Neural progenitor cell (in vitro differentiated cells): ENCODE measurements at regions not wholly inside any gene's neighbourhood (a gene's known extent, or its start where the extent isn't known, plus 50 kb on each side); places are given as distances from the start of the nearest gene placed in this dataset.
A peak's percentile ranks its signal among the peaks of the same experiment; 100 is the strongest.

Source experiments
- DNase-seq: peaks from one replicate; pipeline ENCODE4 v3.0.0-alpha.2; 2016; ENCODE audit warnings: low spot score
- H2AFZ ChIP-seq: fragments of 200-600 bp; sonication (generic); replicated peaks from 2 replicates; pipeline ENCODE4 v1.6.1; 2016; ENCODE audit warnings: antibody characterized with exemption
- H3F3A ChIP-seq: fragments of 200-600 bp; sonication (generic); 2 replicates; pipeline ENCODE4 v1.6.1; 2016; ENCODE audit warnings: antibody characterized with exemption, low read depth
- H3K27ac ChIP-seq: fragments of 200-600 bp; sonication (generic); 2 replicates; pipeline ENCODE4 v1.5.1; 2016; ENCODE audit warnings: mild to moderate bottlenecking
- H3K27me3 ChIP-seq: fragments of 200-600 bp; sonication (generic); 2 replicates; pipeline ENCODE4 v1.6.1; 2016; ENCODE audit warnings: mild to moderate bottlenecking, moderate library complexity
- H3K36me3 ChIP-seq: fragments of 200-600 bp; sonication (generic); 2 replicates; pipeline ENCODE4 v1.5.1; 2016
- H3K4me1 ChIP-seq: fragments of 200-600 bp; sonication (generic); 2 replicates; pipeline ENCODE4 v1.6.1; 2016; ENCODE audit warnings: mixed run types
- H3K4me2 ChIP-seq: fragments of 200-600 bp; sonication (generic); 2 replicates; pipeline ENCODE4 v1.6.1; 2016
- H3K4me3 ChIP-seq: fragments of 200-600 bp; sonication (generic); 2 replicates; pipeline ENCODE4 v1.5.1; 2016
- H3K79me2 ChIP-seq: fragments of 200-600 bp; sonication (generic); 2 replicates; pipeline ENCODE4 v1.6.1; 2016; ENCODE audit warnings: low read depth
- H3K9ac ChIP-seq: fragments of 200-600 bp; sonication (generic); 2 replicates; pipeline ENCODE4 v1.6.1; 2016
- H3K9me3 ChIP-seq: fragments of 200-600 bp; sonication (generic); 2 replicates; pipeline ENCODE4 v1.5.1; 2016; ENCODE audit warnings: low read depth
- H4K20me1 ChIP-seq: fragments of 200-600 bp; sonication (generic); 2 replicates; pipeline ENCODE4 v1.6.1; 2016; ENCODE audit warnings: low read depth
- H3K27ac Mint-ChIP-seq: 3 replicates; pipeline ENCODE4 v1.8.0; 2021; ENCODE audit warnings: mixed read lengths
- H3K27me3 Mint-ChIP-seq: 2 replicates; pipeline ENCODE4 v1.8.0; 2022; ENCODE audit warnings: low read depth, mild to moderate bottlenecking, inconsistent platforms, moderate library complexity, mixed read lengths; ENCODE audit not compliant: insufficient read depth
- H3K36me3 Mint-ChIP-seq: 3 replicates; pipeline ENCODE4 v1.8.0; 2021; ENCODE audit warnings: mixed read lengths
- H3K4me1 Mint-ChIP-seq: 3 replicates; pipeline ENCODE4 v1.8.0; 2021; ENCODE audit warnings: mixed read lengths
- H3K4me3 Mint-ChIP-seq: 3 replicates; pipeline ENCODE4 v1.8.0; 2021; ENCODE audit warnings: mild to moderate bottlenecking, moderate library complexity, mixed read lengths
- H3K9me3 Mint-ChIP-seq: 3 replicates; pipeline ENCODE4 v1.8.0; 2020; ENCODE audit warnings: mixed read lengths
- CTCF ChIP-seq: fragments of 200-600 bp; sonication (generic); IDR thresholded peaks from 2 replicates; pipeline ENCODE4 v1.5.1; 2017; ENCODE audit warnings: antibody characterized with exemption, mild to moderate bottlenecking
- EZH2 ChIP-seq: fragments of 200-600 bp; sonication (generic); IDR thresholded peaks from 2 replicates; pipeline ENCODE4 v1.6.1; 2017; ENCODE audit warnings: antibody characterized with exemption, mild to moderate bottlenecking, moderate library complexity
- EZH2phosphoT487 ChIP-seq: fragments of 200-600 bp; sonication (generic); IDR thresholded peaks from 2 replicates; pipeline ENCODE4 v1.6.1; 2017; ENCODE audit warnings: antibody characterized with exemption

GRCh38 chr7:3194501-3195141 lies 106.4 kb upstream of the SDK1 start:
- peaks cover 17% of the 10 kb centered on the region for H3F3A ChIP-seq
- no peak overlapping the region for H3K9ac ChIP-seq
- H3K27me3 Mint-ChIP-seq, result peaks cover 14% of the 10 kb centered on the region
- peaks cover 3% of the 10 kb centered on the region for H3K36me3 Mint-ChIP-seq
- peak; percentile 77 for DNase-seq
- no peak overlapping the region for H2AFZ ChIP-seq
- H3K9me3 Mint-ChIP-seq, result peaks cover 28% of the 10 kb centered on the region
- H3K27ac ChIP-seq, result peak overlapping the region; percentile 53
- no peaks in the 10 kb centered on the region for H3K27me3 ChIP-seq
- peaks cover 68% of the 10 kb centered on the region for H3K4me1 Mint-ChIP-seq
- TF ChIP-seq CTCF, result peak; percentile 24
- no peak for TF ChIP-seq EZH2phosphoT487
- no peak for TF ChIP-seq EZH2
- H3K4me3 ChIP-seq, result no peak overlapping the region
- no peaks in the 10 kb centered on the region for H4K20me1 ChIP-seq
- peak overlapping the region; percentile 11 for H3K4me3 Mint-ChIP-seq
- no peaks in the 10 kb centered on the region for H3K79me2 ChIP-seq
- H3K4me2 ChIP-seq, result peak overlapping the region; percentile 38
- H3K4me1 ChIP-seq, result peaks cover 9% of the 10 kb centered on the region
- H3K36me3 ChIP-seq, result no peaks in the 10 kb centered on the region
- H3K9me3 ChIP-seq, result peaks cover 3% of the 10 kb centered on the region
- H3K27ac Mint-ChIP-seq, result peak overlapping the region; percentile 100

- H3K27ac Mint-ChIP-seq, result peak overlapping the region; percentile 100
These were observed 105.9 kb upstream of the SDK1 start for GRCh38 chr7:3195160-3195559.

GRCh38 chr7:3196629-3197400 lies 104.2 kb upstream of the SDK1 start:
- Histone ChIP-seq H3K4me2 (no peak overlapping the region), H3K36me3 (no peaks in the 10 kb centered on the region), H3K79me2 (no peaks in the 10 kb centered on the region), H3K27ac (no peak overlapping the region), H3K4me3 (no peak overlapping the region), H3K9me3 (peaks cover 3% of the 10 kb centered on the region), H4K20me1 (no peaks in the 10 kb centered on the region), H3K27me3 (no peaks in the 10 kb centered on the region), H3F3A (peaks cover 17% of the 10 kb centered on the region), H2AFZ (peak overlapping the region; percentile 92), H3K9ac (no peak overlapping the region), H3K4me1 (peaks cover 12% of the 10 kb centered on the region)
- Mint-ChIP-seq H3K27me3 (peaks cover 14% of the 10 kb centered on the region), H3K9me3 (peaks cover 44% of the 10 kb centered on the region), H3K27ac (peak overlapping the region; percentile 100), H3K36me3 (peaks cover 7% of the 10 kb centered on the region), H3K4me1 (peaks cover 71% of the 10 kb centered on the region), H3K4me3 (no peak overlapping the region)
- DNase-seq, result no peak
- TF ChIP-seq EZH2 (no peak), EZH2phosphoT487 (no peak), CTCF (no peak)

More at GRCh38 chr7:3195160-3195559, 105.9 kb upstream of the SDK1 start:
- Histone ChIP-seq H3K4me2 (peak overlapping the region; percentile 38), H3K79me2 (no peaks in the 10 kb centered on the region), H3K27ac (peak overlapping the region; percentile 53), H4K20me1 (no peaks in the 10 kb centered on the region), H3K4me1 (peaks cover 9% of the 10 kb centered on the region), H3K4me3 (no peak overlapping the region), H3K36me3 (no peaks in the 10 kb centered on the region), H3K9ac (no peak overlapping the region), H3K27me3 (no peaks in the 10 kb centered on the region), H3F3A (peaks cover 17% of the 10 kb centered on the region), H3K9me3 (peaks cover 3% of the 10 kb centered on the region), H2AFZ (no peak overlapping the region)
- peaks cover 7% of the 10 kb centered on the region for H3K36me3 Mint-ChIP-seq
- H3K4me3 Mint-ChIP-seq, result peak overlapping the region; percentile 52
- TF ChIP-seq EZH2phosphoT487 (no peak), CTCF (no peak), EZH2 (no peak)
- H3K4me1 Mint-ChIP-seq, result peaks cover 68% of the 10 kb centered on the region
- H3K27me3 Mint-ChIP-seq, result peaks cover 16% of the 10 kb centered on the region
- H3K9me3 Mint-ChIP-seq, result peaks cover 33% of the 10 kb centered on the region
- DNase-seq, result no peak
